ENCODE measurements at regions not wholly inside any gene's neighbourhood (a gene's known extent, or its start where the extent isn't known, plus 50 kb on each side); places are given as distances from the start of the nearest gene placed in this dataset.
"Not testable (repeated sequence)": the region's sequence is repeated elsewhere in the genome, so short reads cannot be mapped to it uniquely, and the experiment has no call there.

DNA sequence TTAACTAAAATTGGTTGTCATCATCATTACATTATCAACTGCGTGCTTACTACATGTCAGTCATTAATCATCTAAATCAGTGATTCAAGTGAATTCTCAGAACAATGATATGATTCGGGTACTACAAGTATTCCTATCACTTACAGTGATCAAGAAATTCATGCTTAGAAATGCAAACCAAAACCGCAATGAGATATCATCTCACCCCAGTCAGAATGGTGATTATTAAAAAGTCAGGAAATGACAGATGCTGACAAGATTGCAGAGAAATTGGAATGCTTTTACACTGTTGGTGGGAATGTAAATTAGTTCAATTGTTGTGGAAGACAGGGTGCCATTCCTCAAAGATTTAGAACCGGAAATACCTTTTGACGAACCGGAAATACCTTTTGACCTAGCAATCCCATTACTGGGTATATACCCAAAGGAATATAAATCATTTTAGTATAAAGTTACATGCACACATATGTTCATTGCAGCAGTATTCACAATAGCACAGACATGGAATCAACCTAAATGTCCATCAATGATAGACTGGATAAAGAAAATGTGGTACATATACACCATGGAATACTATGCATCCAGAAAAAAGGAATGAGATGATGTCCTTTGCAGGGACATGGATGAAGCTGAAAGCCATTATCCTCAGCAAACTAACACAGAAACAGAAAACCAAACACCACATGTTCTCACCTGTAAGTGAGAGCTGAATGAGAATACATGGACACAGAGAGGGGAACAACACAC is 124.4 kb downstream of the KCNJ2 start:
- TF ChIP-seq POLR2A (IDR thresholded peaks at IDR 0.05), result not testable (repeated sequence)
- TF ChIP-seq, protein P1, sequence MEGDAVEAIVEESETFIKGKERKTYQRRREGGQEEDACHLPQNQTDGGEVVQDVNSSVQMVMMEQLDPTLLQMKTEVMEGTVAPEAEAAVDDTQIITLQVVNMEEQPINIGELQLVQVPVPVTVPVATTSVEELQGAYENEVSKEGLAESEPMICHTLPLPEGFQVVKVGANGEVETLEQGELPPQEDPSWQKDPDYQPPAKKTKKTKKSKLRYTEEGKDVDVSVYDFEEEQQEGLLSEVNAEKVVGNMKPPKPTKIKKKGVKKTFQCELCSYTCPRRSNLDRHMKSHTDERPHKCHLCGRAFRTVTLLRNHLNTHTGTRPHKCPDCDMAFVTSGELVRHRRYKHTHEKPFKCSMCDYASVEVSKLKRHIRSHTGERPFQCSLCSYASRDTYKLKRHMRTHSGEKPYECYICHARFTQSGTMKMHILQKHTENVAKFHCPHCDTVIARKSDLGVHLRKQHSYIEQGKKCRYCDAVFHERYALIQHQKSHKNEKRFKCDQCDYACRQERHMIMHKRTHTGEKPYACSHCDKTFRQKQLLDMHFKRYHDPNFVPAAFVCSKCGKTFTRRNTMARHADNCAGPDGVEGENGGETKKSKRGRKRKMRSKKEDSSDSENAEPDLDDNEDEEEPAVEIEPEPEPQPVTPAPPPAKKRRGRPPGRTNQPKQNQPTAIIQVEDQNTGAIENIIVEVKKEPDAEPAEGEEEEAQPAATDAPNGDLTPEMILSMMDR (IDR thresholded peaks at IDR 0.05), result not testable (repeated sequence)

Data from Peyer's patch (tissue), 4 donors.